DOHH2 (cell line): ENCODE measurements at regions not wholly inside any gene's neighbourhood (a gene's known extent, or its start where the extent isn't known, plus 50 kb on each side); places are given as distances from the start of the nearest gene placed in this dataset.

Experiments used
- H3F3A ChIP-seq: fragments of 200-600 bp; sonication (generic), shearing (Covaris generic); 2 replicates; pipeline ENCODE4 v1.6.0; 2016; ENCODE audit warnings: antibody characterized with exemption, mild to moderate bottlenecking; ENCODE audit not compliant: control insufficient read depth, insufficient read depth
- H3K27ac ChIP-seq: fragments of 200-600 bp; sonication (generic); 2 replicates; pipeline ENCODE4 v1.5.1; 2014; ENCODE audit warnings: low read depth, mild to moderate bottlenecking, low read length, moderate library complexity
- H3K27me3 ChIP-seq: fragments of 200-600 bp; sonication (generic); 2 replicates; pipeline ENCODE4 v1.6.1; 2014; ENCODE audit warnings: mild to moderate bottlenecking, low read length, mixed read lengths; ENCODE audit not compliant: control insufficient read depth
- H3K36me3 ChIP-seq: fragments of 200-600 bp; sonication (generic); 2 replicates; pipeline ENCODE4 v1.6.1; 2014; ENCODE audit warnings: mild to moderate bottlenecking, low read length, moderate library complexity, mixed read lengths; ENCODE audit not compliant: control insufficient read depth
- H3K4me1 ChIP-seq: fragments of 200-600 bp; sonication (generic); 2 replicates; pipeline ENCODE4 v1.6.1; 2014; ENCODE audit warnings: mild to moderate bottlenecking, low read length, mixed read lengths; ENCODE audit not compliant: control insufficient read depth
- H3K4me2 ChIP-seq: fragments of 200-600 bp; sonication (generic); 2 replicates; pipeline ENCODE4 v1.6.0; 2014; ENCODE audit warnings: mild to moderate bottlenecking, low read length, moderate library complexity
- H3K4me3 ChIP-seq: fragments of 200-600 bp; sonication (generic); 2 replicates; pipeline ENCODE4 v1.5.1; 2014; ENCODE audit warnings: mild to moderate bottlenecking, low read length, mixed read lengths
- H3K79me2 ChIP-seq: fragments of 200-600 bp; sonication (generic); 2 replicates; pipeline ENCODE4 v1.6.1; 2014; ENCODE audit warnings: mild to moderate bottlenecking, low read length, mixed read lengths; ENCODE audit not compliant: control insufficient read depth
- H3K9me2 ChIP-seq: fragments of 200-600 bp; sonication (generic); replicated peaks from 2 replicates; pipeline ENCODE4 v1.6.1; 2014; ENCODE audit warnings: mild to moderate bottlenecking, low read length, mixed read lengths; ENCODE audit not compliant: control insufficient read depth
- H3K9me3 ChIP-seq: fragments of 200-600 bp; sonication (generic); 2 replicates; pipeline ENCODE4 v1.6.1; 2014; ENCODE audit warnings: antibody characterized with exemption, low read length, mixed read lengths; ENCODE audit not compliant: control insufficient read depth, insufficient read depth
- H4K20me1 ChIP-seq: fragments of 200-600 bp; sonication (generic); 2 replicates; pipeline ENCODE4 v1.6.0; 2014; ENCODE audit warnings: low read depth, mild to moderate bottlenecking, antibody characterized with exemption, low read length, moderate library complexity; ENCODE audit not compliant: control insufficient read depth, insufficient read depth
- EZH2phosphoT487 ChIP-seq: fragments of 200-600 bp; sonication (generic); IDR thresholded peaks from 2 replicates; pipeline ENCODE4 v1.6.1; 2017; ENCODE audit warnings: borderline replicate concordance, mild to moderate bottlenecking, antibody characterized with exemption, low read length, moderate library complexity, mixed read lengths
- TF ChIP-seq, protein P1 (sequence below): fragments of 200-600 bp; sonication (generic); IDR thresholded peaks from one replicate; pipeline ENCODE4 v1.5.1; 2014; ENCODE audit warnings: antibody characterized with exemption, mild to moderate bottlenecking, low read depth, low read length; ENCODE audit not compliant: poor library complexity, severe bottlenecking

DNA sequence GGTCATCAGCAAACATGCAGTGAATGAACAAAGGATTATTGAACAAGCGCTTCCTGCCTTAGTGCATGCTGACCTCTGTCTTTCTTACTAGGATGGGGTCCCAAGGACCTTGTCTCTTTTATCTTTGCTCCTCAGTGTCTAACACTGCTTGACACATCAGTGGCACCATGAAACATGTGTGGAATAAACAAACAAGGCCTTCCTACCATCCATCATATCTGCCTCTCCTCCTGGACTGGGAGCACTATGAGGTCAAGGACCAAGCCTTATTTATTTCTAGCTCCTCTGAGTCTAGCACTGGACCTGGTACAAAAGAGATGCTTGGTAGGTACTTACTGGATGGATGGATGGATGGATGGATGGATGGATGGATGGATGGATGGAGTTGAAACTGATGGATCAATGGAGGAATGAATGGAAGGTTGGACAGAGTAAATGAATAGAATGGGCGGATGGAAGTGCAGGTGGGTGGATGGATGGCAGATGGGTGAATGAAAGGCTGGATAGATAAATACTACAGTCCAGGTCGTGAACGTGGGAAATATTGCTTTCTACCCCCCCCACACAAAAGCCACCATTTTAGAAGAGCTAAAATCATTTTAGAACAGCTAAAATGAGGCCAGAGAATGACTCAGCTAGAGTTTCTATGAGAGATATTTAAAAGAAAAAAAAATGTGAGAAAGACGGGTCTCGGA lies 104.1 kb upstream of the PTPN1 start:
- H3K9me2 ChIP-seq, result no peaks in the 10 kb centered on the region
- H3K79me2 ChIP-seq, result no peaks in the 10 kb centered on the region
- TF ChIP-seq EZH2phosphoT487, result no peak
- no peak overlapping the region for H3K27ac ChIP-seq
- H3K4me1 ChIP-seq, result no peaks in the 10 kb centered on the region
- no peaks in the 10 kb centered on the region; the same call in 1 of the 2 replicates for H4K20me1 ChIP-seq
- H3K4me2 ChIP-seq, result no peak overlapping the region
- no peak overlapping the region for H3K4me3 ChIP-seq
- no peaks in the 10 kb centered on the region for H3F3A ChIP-seq
- H3K27me3 ChIP-seq, result 0 out of 2 replicates have a peak, but pooled peaks cover 4% of the 10 kb centered on the region
- H3K9me3 ChIP-seq, result no peaks in the 10 kb centered on the region
- no peaks in the 10 kb centered on the region for H3K36me3 ChIP-seq

DNA sequence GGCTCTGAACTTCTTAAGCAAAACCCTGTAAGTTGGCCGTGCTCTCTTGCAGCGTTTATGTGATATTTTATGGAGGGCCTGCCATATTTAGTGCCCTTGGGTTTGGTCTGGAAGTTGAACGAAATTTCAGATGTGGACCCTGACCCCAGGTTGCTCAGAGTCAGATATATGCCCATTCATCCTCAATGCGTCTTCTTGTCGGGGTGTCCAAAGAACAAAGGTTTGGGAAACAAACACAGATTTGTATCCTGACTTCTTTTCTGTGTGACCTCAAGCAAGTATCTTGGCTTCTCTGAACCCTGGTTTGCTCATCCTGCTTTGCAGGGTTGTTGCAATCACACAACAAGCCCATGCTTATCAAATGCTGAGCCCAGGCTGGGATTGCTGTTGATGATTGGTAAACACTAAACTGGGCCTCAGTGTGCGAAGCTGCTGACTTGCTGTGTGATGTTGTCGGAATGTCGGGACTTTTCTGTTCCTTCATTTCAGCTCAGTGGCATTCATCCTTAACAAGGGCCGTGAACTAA lies 103.5 kb upstream of the PTPN1 start:
- Histone ChIP-seq H3K4me1 (no peaks in the 10 kb centered on the region), H3K4me2 (no peak overlapping the region), H3F3A (no peaks in the 10 kb centered on the region), H3K27me3 (0 out of 2 replicates have a peak, but pooled peaks cover 4% of the 10 kb centered on the region), H3K79me2 (no peaks in the 10 kb centered on the region), H3K4me3 (no peak overlapping the region), H3K9me3 (no peaks in the 10 kb centered on the region), H3K9me2 (no peaks in the 10 kb centered on the region), H4K20me1 (no peaks in the 10 kb centered on the region; the same call in 1 of the 2 replicates), H3K36me3 (no peaks in the 10 kb centered on the region), H3K27ac (no peak overlapping the region)
- TF ChIP-seq, protein P1, sequence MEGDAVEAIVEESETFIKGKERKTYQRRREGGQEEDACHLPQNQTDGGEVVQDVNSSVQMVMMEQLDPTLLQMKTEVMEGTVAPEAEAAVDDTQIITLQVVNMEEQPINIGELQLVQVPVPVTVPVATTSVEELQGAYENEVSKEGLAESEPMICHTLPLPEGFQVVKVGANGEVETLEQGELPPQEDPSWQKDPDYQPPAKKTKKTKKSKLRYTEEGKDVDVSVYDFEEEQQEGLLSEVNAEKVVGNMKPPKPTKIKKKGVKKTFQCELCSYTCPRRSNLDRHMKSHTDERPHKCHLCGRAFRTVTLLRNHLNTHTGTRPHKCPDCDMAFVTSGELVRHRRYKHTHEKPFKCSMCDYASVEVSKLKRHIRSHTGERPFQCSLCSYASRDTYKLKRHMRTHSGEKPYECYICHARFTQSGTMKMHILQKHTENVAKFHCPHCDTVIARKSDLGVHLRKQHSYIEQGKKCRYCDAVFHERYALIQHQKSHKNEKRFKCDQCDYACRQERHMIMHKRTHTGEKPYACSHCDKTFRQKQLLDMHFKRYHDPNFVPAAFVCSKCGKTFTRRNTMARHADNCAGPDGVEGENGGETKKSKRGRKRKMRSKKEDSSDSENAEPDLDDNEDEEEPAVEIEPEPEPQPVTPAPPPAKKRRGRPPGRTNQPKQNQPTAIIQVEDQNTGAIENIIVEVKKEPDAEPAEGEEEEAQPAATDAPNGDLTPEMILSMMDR, result no peak
- no peak for TF ChIP-seq EZH2phosphoT487

DNA sequence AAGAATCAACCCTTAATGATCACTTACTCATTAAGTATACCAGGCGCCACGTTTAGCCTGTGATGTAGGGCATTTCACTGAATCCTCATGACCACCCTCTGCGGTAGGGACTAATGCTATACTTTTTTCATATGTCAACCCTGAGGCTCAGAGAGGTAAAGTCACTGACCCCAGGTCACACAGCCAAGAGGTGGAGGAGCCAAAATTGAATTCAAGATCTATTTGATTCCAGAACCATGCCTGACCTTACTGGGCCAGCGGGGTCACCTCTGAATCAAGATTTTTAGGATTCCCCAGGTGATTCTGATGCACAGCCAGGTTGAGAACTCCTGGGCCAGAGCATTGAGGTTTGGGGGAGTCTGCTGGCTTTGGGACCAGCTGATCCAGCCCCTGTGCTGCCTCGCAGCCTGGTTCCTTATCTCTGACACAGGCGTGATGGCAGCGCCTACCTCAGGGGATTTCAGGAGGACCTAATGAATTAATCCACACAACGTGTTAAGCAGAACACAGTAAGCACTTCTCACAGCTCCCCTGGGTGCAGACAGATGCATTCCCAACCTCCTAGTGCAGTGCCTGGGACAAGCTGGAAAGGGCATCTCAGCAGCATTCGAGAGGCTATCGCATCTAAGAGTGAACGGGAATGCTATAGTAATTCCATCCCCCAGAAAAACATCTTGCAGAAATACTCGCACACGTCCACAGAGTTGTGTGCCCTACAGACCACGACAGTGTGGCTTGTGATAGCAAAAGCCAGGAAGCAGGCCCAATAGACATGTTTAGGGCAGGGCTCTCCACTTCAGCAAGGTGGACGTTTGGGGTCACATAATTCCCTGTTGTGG lies 101.4 kb upstream of the PTPN1 start:
- no peaks in the 10 kb centered on the region for H3K4me1 ChIP-seq
- no peaks in the 10 kb centered on the region for H3K9me3 ChIP-seq
- no peaks in the 10 kb centered on the region for H3K9me2 ChIP-seq
- TF ChIP-seq, protein P1, result no peak
- TF ChIP-seq EZH2phosphoT487, result no peak
- H3K4me2 ChIP-seq, result no peak overlapping the region
- no peaks in the 10 kb centered on the region for H3F3A ChIP-seq
- 0 out of 2 replicates have a peak, but pooled peaks cover 4% of the 10 kb centered on the region for H3K27me3 ChIP-seq
- no peaks in the 10 kb centered on the region for H3K36me3 ChIP-seq
- H3K27ac ChIP-seq, result no peak overlapping the region
- no peak overlapping the region for H3K4me3 ChIP-seq
- H4K20me1 ChIP-seq, result no peaks in the 10 kb centered on the region
- no peaks in the 10 kb centered on the region for H3K79me2 ChIP-seq
